D721Med (cell line): ENCODE measurements at regions not wholly inside any gene's neighbourhood (a gene's known extent, or its start where the extent isn't known, plus 50 kb on each side); places are given as distances from the start of the nearest gene placed in this dataset.

Experiments used
- DNase-seq: peaks from one replicate; pipeline ENCODE4 v3.0.0; 2011; ENCODE audit warnings: low spot score; ENCODE audit not compliant: insufficient read length
- FAIRE-seq: peaks from 2 replicates; lab custom pipeline; 2011; peaks lifted over from hg19 to GRCh38; lab: Jason Lieb, UNC
- TF ChIP-seq, protein P1 (sequence below): IDR thresholded peaks from 2 replicates; pipeline ENCODE4 v1.5.1; 2012; ENCODE audit warnings: mild to moderate bottlenecking, control low read depth; ENCODE audit not compliant: insufficient read depth; ENCODE audit errors: missing control alignments

GRCh38 chr7:120089968-120090367 lies 183.0 kb upstream of the KCND2 start:
- FAIRE-seq (no peak), DNase-seq (no peak)
- TF ChIP-seq, protein P1, sequence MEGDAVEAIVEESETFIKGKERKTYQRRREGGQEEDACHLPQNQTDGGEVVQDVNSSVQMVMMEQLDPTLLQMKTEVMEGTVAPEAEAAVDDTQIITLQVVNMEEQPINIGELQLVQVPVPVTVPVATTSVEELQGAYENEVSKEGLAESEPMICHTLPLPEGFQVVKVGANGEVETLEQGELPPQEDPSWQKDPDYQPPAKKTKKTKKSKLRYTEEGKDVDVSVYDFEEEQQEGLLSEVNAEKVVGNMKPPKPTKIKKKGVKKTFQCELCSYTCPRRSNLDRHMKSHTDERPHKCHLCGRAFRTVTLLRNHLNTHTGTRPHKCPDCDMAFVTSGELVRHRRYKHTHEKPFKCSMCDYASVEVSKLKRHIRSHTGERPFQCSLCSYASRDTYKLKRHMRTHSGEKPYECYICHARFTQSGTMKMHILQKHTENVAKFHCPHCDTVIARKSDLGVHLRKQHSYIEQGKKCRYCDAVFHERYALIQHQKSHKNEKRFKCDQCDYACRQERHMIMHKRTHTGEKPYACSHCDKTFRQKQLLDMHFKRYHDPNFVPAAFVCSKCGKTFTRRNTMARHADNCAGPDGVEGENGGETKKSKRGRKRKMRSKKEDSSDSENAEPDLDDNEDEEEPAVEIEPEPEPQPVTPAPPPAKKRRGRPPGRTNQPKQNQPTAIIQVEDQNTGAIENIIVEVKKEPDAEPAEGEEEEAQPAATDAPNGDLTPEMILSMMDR, result no peak

GRCh38 chr7:120091807-120092206 lies 181.2 kb upstream of the KCND2 start:
- TF ChIP-seq, protein P1, result no peak
- DNase-seq, result no peak
- FAIRE-seq, result no peak

DNA sequence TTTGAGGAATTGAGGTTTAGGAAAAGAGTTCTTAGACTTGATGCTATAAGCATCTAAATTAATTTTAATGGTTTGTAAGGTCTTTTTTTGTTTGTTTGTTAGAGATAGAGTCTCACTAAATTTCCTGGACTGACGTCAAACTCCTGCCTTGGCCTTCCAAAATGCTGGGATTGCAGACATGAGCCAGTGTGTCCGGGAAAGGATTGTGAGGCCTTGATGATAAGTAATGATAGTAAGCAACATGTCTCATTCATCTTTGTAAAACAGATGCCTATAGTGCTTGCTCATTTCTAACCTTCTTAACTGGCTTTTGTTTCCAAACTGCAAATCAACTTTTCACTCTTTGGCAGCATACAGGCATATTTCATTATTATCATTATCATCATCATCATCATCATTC lies 176.0 kb upstream of the KCND2 start:
- TF ChIP-seq, protein P1, result no peak
- FAIRE-seq, result no peak

GRCh38 chr7:120097774-120098173 lies 175.2 kb upstream of the KCND2 start:
- DNase-seq (no peak), FAIRE-seq (no peak)
- TF ChIP-seq, protein P1, result no peak

More for the DNA sequence above, 176.0 kb upstream of the KCND2 start:
- no peak for DNase-seq

GRCh38 chr7:120108376-120108775 lies 164.6 kb upstream of the KCND2 start:
- FAIRE-seq, result no peak
- TF ChIP-seq, protein P1, result no peak

DNA sequence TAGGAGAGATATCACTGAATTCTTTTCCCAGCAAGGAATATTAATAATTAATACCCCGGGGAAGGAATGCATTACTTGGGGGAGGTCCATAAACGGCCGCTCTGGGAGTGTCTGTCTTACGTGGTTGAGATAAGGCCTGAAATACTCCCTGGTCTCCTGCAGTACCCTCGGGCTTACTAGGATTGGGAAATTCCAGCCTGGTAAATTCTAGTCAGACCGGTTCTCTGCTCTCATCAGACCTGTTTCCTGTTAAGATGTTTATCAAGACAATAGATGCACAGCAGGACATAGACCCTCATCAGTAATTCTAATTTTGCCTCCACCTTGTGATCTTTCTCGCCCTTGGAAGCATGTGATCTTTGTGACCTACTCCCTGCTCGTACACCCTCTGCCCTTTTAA lies 162.8 kb upstream of the KCND2 start:
- FAIRE-seq, result no peak

More at GRCh38 chr7:120108376-120108775, 164.6 kb upstream of the KCND2 start:
- DNase-seq, result no peak

GRCh38 chr7:120114626-120115025 lies 158.3 kb upstream of the KCND2 start:
- no peak for DNase-seq
- TF ChIP-seq, protein P1, result no peak
- no peak for FAIRE-seq

More for the DNA sequence above, 162.8 kb upstream of the KCND2 start:
- TF ChIP-seq, protein P1, result no peak
- DNase-seq, result no peak
